Nephron progenitor cell (in vitro differentiated cells): ENCODE measurements at regions not wholly inside any gene's neighbourhood (a gene's known extent, or its start where the extent isn't known, plus 50 kb on each side); places are given as distances from the start of the nearest gene placed in this dataset.

Experiments
- DNase-seq: peaks from one replicate; pipeline ENCODE4 v3.0.0; 2021
- H3K27ac Mint-ChIP-seq: 2 replicates; pipeline ENCODE4 v1.8.0; 2021; ENCODE audit warnings: mild to moderate bottlenecking, moderate library complexity, mixed read lengths
- H3K27me3 Mint-ChIP-seq: 2 replicates; pipeline ENCODE4 v1.8.0; 2021; ENCODE audit warnings: mild to moderate bottlenecking, low read depth, mixed read lengths; ENCODE audit not compliant: poor library complexity
- H3K36me3 Mint-ChIP-seq: 2 replicates; pipeline ENCODE4 v1.8.0; 2021; ENCODE audit warnings: low read depth, mixed read lengths
- H3K4me1 Mint-ChIP-seq: 2 replicates; pipeline ENCODE4 v1.8.0; 2021; ENCODE audit warnings: mixed read lengths
- H3K4me3 Mint-ChIP-seq: 2 replicates; pipeline ENCODE4 v1.8.0; 2021; ENCODE audit warnings: mild to moderate bottlenecking, moderate library complexity, mixed read lengths
- H3K9me3 Mint-ChIP-seq: 2 replicates; pipeline ENCODE4 v1.8.0; 2021; ENCODE audit warnings: mild to moderate bottlenecking, moderate library complexity, mixed read lengths
- TF ChIP-seq, protein P1 (sequence below): fragments of 200-600 bp; sonication (generic); IDR thresholded peaks from 2 replicates; pipeline ENCODE4 v1.5.0; 2021; ENCODE audit warnings: antibody characterized with exemption

- H3K36me3 Mint-ChIP-seq: no peaks in the 10 kb centered on the region
Observed at GRCh38 chr2:77977471-77978063, 455.4 kb upstream of the LRRTM4 start.

GRCh38 chr2:77995161-77995560 lies 473.0 kb upstream of the LRRTM4 start:
- no peak for DNase-seq
- H3K27ac Mint-ChIP-seq: no peak overlapping the region
- TF ChIP-seq, protein P1, sequence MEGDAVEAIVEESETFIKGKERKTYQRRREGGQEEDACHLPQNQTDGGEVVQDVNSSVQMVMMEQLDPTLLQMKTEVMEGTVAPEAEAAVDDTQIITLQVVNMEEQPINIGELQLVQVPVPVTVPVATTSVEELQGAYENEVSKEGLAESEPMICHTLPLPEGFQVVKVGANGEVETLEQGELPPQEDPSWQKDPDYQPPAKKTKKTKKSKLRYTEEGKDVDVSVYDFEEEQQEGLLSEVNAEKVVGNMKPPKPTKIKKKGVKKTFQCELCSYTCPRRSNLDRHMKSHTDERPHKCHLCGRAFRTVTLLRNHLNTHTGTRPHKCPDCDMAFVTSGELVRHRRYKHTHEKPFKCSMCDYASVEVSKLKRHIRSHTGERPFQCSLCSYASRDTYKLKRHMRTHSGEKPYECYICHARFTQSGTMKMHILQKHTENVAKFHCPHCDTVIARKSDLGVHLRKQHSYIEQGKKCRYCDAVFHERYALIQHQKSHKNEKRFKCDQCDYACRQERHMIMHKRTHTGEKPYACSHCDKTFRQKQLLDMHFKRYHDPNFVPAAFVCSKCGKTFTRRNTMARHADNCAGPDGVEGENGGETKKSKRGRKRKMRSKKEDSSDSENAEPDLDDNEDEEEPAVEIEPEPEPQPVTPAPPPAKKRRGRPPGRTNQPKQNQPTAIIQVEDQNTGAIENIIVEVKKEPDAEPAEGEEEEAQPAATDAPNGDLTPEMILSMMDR: no peak
- no peaks in the 10 kb centered on the region for H3K27me3 Mint-ChIP-seq
- H3K4me3 Mint-ChIP-seq: no peak overlapping the region
- H3K9me3 Mint-ChIP-seq: no peaks in the 10 kb centered on the region
- no peaks in the 10 kb centered on the region for H3K4me1 Mint-ChIP-seq
- no peaks in the 10 kb centered on the region for H3K36me3 Mint-ChIP-seq

More at GRCh38 chr2:77977471-77978063, 455.4 kb upstream of the LRRTM4 start:
- TF ChIP-seq, protein P1: no peak
- Mint-ChIP-seq H3K4me3 (no peak overlapping the region), H3K9me3 (peaks cover 34% of the 10 kb centered on the region), H3K4me1 (no peaks in the 10 kb centered on the region), H3K27me3 (peaks cover 3% of the 10 kb centered on the region), H3K27ac (no peak overlapping the region)
- no peak for DNase-seq

DNA sequence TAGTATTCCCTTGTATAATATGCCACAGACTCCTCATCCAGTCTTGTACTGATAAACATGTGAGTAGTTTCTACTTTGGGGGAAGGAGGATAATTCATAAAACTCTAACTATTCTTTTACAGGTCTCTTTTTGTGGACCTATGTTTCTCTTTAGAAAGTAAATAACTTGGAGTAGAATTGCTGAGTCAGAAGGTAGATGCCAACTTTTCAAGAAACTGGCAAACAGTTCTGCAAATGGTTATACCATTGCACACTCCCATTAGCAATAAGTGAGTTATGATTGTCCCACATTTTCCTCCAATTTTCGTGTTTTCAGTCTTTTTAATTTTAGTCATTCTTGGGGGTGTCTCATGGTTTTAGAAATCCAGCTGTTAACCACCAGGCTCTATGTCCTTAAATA lies 477.2 kb upstream of the LRRTM4 start:
- H3K4me1 Mint-ChIP-seq: no peaks in the 10 kb centered on the region

DNA sequence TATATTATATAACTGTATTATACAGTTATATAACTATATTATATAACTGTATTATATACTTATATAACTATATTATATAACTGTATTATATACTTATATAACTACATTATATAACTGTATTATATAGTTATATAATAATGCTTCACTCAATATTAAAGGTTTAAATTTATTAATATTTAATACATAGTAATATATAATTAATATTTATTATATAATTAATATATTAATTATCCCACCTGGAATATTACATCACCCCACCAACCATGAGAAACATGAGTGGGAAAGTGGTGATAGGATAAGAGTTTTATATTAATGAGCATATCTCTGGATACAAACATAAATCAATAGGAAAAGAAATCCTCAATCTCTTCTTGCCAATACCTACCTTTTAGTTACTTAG lies 487.1 kb upstream of the LRRTM4 start:
- no peak overlapping the region for H3K27ac Mint-ChIP-seq
- no peaks in the 10 kb centered on the region for H3K4me1 Mint-ChIP-seq
- no peaks in the 10 kb centered on the region for H3K9me3 Mint-ChIP-seq
- TF ChIP-seq, protein P1: no peak
- H3K4me3 Mint-ChIP-seq: no peak overlapping the region
- no peak for DNase-seq
- H3K27me3 Mint-ChIP-seq: no peaks in the 10 kb centered on the region
- no peaks in the 10 kb centered on the region for H3K36me3 Mint-ChIP-seq

More for the DNA sequence above, 477.2 kb upstream of the LRRTM4 start:
- H3K36me3 Mint-ChIP-seq: no peaks in the 10 kb centered on the region
- no peak for DNase-seq
- H3K4me3 Mint-ChIP-seq: no peak overlapping the region
- H3K9me3 Mint-ChIP-seq: no peaks in the 10 kb centered on the region
- H3K27me3 Mint-ChIP-seq: no peaks in the 10 kb centered on the region
- no peak overlapping the region for H3K27ac Mint-ChIP-seq
- TF ChIP-seq, protein P1: no peak

DNA sequence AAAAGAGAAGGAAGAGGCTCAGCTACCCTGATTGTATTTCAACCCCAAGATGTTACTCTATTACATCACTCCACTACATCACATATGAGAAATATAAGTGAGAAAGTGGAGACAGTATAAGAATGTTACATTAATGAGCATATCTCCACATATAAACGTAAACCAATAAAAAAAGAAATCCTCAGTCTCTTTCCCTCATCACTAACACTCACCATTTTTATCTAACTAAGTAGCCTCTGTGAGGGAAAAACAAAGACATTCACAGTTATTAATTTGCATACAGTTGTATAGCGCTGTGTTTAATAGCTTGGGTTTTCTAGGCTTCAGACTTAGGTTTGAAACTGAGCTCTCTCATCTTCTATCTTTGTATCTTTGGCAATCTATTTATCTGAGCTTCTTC lies 489.1 kb upstream of the LRRTM4 start:
- H3K4me3 Mint-ChIP-seq: no peak overlapping the region
- H3K4me1 Mint-ChIP-seq: no peaks in the 10 kb centered on the region
- H3K36me3 Mint-ChIP-seq: no peaks in the 10 kb centered on the region
- H3K9me3 Mint-ChIP-seq: no peaks in the 10 kb centered on the region
- TF ChIP-seq, protein P1: no peak
- no peak overlapping the region for H3K27ac Mint-ChIP-seq
- no peak for DNase-seq
- H3K27me3 Mint-ChIP-seq: no peaks in the 10 kb centered on the region

- no peaks in the 10 kb centered on the region for H3K9me3 Mint-ChIP-seq
- H3K36me3 Mint-ChIP-seq: no peaks in the 10 kb centered on the region
- no peak overlapping the region for H3K4me3 Mint-ChIP-seq
- DNase-seq: no peak
- no peak overlapping the region for H3K27ac Mint-ChIP-seq
- TF ChIP-seq, protein P1: no peak
- no peaks in the 10 kb centered on the region for H3K4me1 Mint-ChIP-seq
- peaks cover 3% of the 10 kb centered on the region for H3K27me3 Mint-ChIP-seq
Observed at GRCh38 chr2:78020491-78020890, 498.3 kb upstream of the LRRTM4 start.
